ENCODE measurements at regions not wholly inside any gene's neighbourhood (a gene's known extent, or its start where the extent isn't known, plus 50 kb on each side); places are given as distances from the start of the nearest gene placed in this dataset.
A peak's percentile ranks its signal among the peaks of the same experiment; 100 is the strongest.
"Not testable (repeated sequence)": the region's sequence is repeated elsewhere in the genome, so short reads cannot be mapped to it uniquely, and the experiment has no call there.

GRCh38 chr2:2580841-2581240, 249.8 kb upstream of the MYT1L start:
- H3K4me1 Mint-ChIP-seq; H3K36me3 Mint-ChIP-seq (ENCODE audit: low read depth); DNase-seq; H3K9me3 Mint-ChIP-seq; H3K27ac Mint-ChIP-seq; CTCF ChIA-PET; POLR2A ChIA-PET; H3K27me3 Mint-ChIP-seq; H3K4me3 Mint-ChIP-seq: not testable (repeated sequence)

GRCh38 chr2:2580341-2580740, 249.3 kb upstream of the MYT1L start:
- CTCF ChIA-PET: no interaction called here
- no peaks in the 10 kb centered on the region for H3K36me3 Mint-ChIP-seq (ENCODE audit: low read depth)
- no peak for DNase-seq
- H3K27ac Mint-ChIP-seq: no peak overlapping the region
- H3K4me3 Mint-ChIP-seq: no peak overlapping the region
- POLR2A ChIA-PET: no interaction called here
- no peaks in the 10 kb centered on the region for H3K4me1 Mint-ChIP-seq
- H3K27me3 Mint-ChIP-seq: no peaks in the 10 kb centered on the region
- no peaks in the 10 kb centered on the region for H3K9me3 Mint-ChIP-seq

- POLR2A ChIA-PET: no interaction called here
- CTCF ChIA-PET: no interaction called here
These were observed 248.7 kb upstream of the MYT1L start for GRCh38 chr2:2579814-2580213.

GRCh38 chr2:2577407-2577831, 246.3 kb upstream of the MYT1L start:
- Mint-ChIP-seq H3K36me3 (ENCODE audit: low read depth) (no peaks in the 10 kb centered on the region), H3K27ac (no peak overlapping the region), H3K4me3 (no peak overlapping the region), H3K27me3 (no peaks in the 10 kb centered on the region), H3K9me3 (no peaks in the 10 kb centered on the region), H3K4me1 (no peaks in the 10 kb centered on the region)
- no peak for DNase-seq
- ChIA-PET POLR2A (no interaction called here), CTCF (no interaction called here)

More at GRCh38 chr2:2579814-2580213, 248.7 kb upstream of the MYT1L start:
- Mint-ChIP-seq H3K9me3 (no peaks in the 10 kb centered on the region), H3K4me3 (no peak overlapping the region), H3K4me1 (no peaks in the 10 kb centered on the region), H3K27me3 (no peaks in the 10 kb centered on the region), H3K27ac (no peak overlapping the region), H3K36me3 (ENCODE audit: low read depth) (no peaks in the 10 kb centered on the region)
- DNase-seq: no peak

DNA sequence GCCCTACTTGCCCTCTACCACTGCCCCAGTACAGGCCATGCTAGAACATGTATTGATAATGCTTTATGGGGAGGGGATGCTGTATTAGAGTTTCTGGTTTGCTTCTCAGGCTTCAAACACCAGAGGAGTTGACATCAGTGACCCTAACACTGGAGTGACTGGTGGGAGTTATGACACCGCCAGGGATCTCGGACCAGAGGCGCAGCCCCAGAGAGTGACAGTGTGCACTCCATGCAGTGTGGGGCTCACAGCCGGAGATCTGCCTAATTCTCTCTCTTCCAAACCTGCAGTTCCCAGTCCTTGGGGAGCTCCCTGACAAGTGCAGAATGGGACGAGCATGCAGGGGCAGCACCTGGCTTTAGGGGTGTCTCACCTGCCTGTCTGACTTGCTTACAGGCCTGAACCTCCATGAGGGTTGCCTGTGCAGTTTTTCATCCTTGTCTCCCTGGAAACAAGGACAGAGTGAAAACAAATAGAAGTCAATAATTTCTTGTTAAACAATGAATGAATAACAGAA, 244.9 kb upstream of the MYT1L start:
- Mint-ChIP-seq H3K36me3 (ENCODE audit: low read depth) (no peaks in the 10 kb centered on the region), H3K27ac (no peak overlapping the region), H3K4me1 (no peaks in the 10 kb centered on the region), H3K4me3 (no peak overlapping the region), H3K9me3 (no peaks in the 10 kb centered on the region), H3K27me3 (no peaks in the 10 kb centered on the region)
- ChIA-PET CTCF (no interaction called here), POLR2A (no interaction called here)
- DNase-seq: no peak

- H3K27ac Mint-ChIP-seq: no peak overlapping the region
- H3K9me3 Mint-ChIP-seq: no peaks in the 10 kb centered on the region
- ChIA-PET CTCF (no interaction called here), POLR2A (no interaction called here)
- H3K27me3 Mint-ChIP-seq: no peaks in the 10 kb centered on the region
- no peak overlapping the region for H3K4me3 Mint-ChIP-seq
- DNase-seq: no peak
- no peaks in the 10 kb centered on the region for H3K36me3 Mint-ChIP-seq (ENCODE audit: low read depth)
- no peaks in the 10 kb centered on the region for H3K4me1 Mint-ChIP-seq
These were observed 244.1 kb upstream of the MYT1L start for GRCh38 chr2:2575181-2575577.

DNA sequence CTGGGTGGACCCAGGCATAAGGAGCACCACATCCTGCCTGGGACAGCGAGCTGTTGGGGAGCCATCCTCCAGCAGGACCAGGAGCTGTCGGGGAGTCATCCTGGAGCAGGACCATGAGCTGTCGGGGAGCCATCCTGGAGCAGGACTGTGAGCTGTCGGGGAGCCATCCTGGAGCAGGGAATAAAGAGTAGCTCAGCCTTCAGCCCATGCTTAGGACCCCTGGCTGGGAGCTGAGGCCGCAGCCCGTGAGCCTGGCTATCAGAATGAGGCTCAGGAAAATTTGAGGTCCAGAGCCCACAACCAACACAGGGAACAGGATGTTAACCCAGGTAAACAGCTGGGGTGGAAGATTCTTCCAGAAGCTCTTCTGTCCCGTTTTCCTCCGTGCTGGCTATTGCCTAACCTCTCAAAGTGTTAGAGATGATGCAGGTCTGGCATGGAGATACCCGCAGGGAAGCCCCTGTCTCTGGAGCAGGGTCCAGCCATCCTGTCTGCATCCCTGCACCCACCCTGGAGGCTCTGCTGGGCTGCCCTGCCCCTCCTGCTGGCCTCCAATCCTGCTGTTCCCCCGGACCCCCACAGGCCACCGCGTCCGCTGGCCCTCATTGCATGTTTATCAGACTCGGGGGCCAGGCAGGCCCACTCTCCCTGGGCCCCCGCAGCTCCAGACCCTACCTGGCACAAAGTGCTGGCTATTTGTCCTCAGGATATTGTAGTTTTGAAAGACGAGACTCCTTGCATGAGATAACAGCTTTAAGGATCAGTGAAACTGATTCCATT, 243.5 kb upstream of the MYT1L start:
- H3K9me3 Mint-ChIP-seq: no peaks in the 10 kb centered on the region
- no peak overlapping the region for H3K4me3 Mint-ChIP-seq
- H3K4me1 Mint-ChIP-seq: no peaks in the 10 kb centered on the region
- H3K27me3 Mint-ChIP-seq: no peaks in the 10 kb centered on the region
- no peak overlapping the region for H3K27ac Mint-ChIP-seq
- POLR2A ChIA-PET: no interaction called here
- H3K36me3 Mint-ChIP-seq (ENCODE audit: low read depth): no peaks in the 10 kb centered on the region
- CTCF ChIA-PET: interaction anchor here (0.5 to 1.2 kb wide), 2 partner anchors 35 to 323 kb away, joined by 3 read pairs; no protein-coding TSS in a partner anchor
- DNase-seq: no peak

- peak; percentile 15 for DNase-seq
- Mint-ChIP-seq H3K27me3 (no peaks in the 10 kb centered on the region), H3K4me3 (no peak overlapping the region), H3K4me1 (no peaks in the 10 kb centered on the region), H3K9me3 (no peaks in the 10 kb centered on the region), H3K27ac (no peak overlapping the region), H3K36me3 (ENCODE audit: low read depth) (no peaks in the 10 kb centered on the region)
- ChIA-PET POLR2A (no interaction called here), CTCF (interaction anchor here (1.2 kb wide), 1 partner anchor 35 kb away, joined by 3 read pairs; no protein-coding TSS in a partner anchor)
These were observed 242.7 kb upstream of the MYT1L start for GRCh38 chr2:2573658-2574293.

DNA sequence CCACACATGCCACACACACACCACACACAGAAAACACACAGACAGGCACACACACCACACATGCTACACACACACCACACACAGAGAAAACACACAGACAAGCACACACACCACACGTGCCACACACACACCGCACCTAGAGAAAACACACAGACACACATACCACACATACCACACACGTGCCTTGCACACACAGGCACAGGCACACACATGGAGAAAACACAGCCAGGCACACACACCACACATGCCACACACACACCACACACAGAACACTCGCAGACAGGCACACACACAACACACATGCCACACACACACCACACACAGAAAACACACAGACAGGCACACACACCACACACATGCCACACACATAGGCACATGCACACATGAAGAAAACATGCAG, 242.1 kb upstream of the MYT1L start:
- CTCF ChIA-PET: no interaction called here
- Mint-ChIP-seq H3K27me3 (no peaks in the 10 kb centered on the region), H3K27ac (no peak overlapping the region), H3K4me3 (no peak overlapping the region), H3K36me3 (ENCODE audit: low read depth) (no peaks in the 10 kb centered on the region), H3K4me1 (no peaks in the 10 kb centered on the region), H3K9me3 (no peaks in the 10 kb centered on the region)
- no peak for DNase-seq
- POLR2A ChIA-PET: no interaction called here

GRCh38 chr2:2572393-2573204, 241.5 kb upstream of the MYT1L start:
- no peak for DNase-seq
- Mint-ChIP-seq H3K36me3 (ENCODE audit: low read depth) (no peaks in the 10 kb centered on the region), H3K27me3 (no peaks in the 10 kb centered on the region), H3K4me1 (no peaks in the 10 kb centered on the region), H3K27ac (no peak overlapping the region), H3K4me3 (no peak overlapping the region), H3K9me3 (no peaks in the 10 kb centered on the region)
- POLR2A ChIA-PET: no interaction called here
- CTCF ChIA-PET: no interaction called here

DNA sequence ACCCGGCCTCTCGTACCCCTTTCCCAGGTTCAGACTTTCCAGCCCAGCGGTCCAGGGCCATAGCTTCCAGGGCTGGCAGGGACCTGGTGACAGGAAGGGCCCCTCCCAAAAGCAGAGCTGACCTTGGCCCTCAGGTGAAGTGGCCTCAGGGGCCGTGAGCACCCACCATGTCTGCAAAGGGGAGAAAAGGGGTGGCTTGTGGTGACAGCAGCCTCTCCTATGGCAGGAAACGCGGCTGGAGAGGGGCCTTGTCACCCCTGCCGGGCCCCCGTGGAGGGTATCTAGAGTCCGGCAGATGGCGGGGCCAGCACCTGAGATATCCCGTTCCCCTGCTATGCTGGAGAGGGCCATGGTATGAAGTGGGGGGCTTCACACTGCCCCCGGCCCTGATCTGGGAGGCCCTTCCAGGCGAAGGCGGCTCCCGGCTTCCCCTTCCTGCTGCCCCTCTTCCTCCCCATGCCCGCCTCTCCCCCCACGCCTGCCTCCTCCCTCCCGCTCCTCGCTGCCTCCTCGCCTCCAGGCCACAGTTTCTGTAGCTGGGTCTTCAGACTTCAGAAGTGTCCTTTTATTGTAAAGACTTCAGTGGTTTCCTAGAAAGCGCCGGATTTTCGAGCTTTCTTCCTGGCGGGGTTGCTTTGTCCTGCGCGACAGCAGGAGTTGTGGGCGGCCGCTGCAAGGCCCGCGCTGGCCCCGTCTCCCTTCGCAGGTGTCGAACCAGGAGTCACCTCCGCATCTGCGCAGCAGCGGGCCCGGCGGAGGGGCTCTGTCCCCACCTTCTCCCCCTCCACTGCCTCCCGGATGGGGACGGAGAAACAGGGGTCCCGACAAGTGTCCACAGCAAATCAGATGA, 240.5 kb upstream of the MYT1L start:
- Mint-ChIP-seq H3K27ac (no peak overlapping the region), H3K36me3 (ENCODE audit: low read depth) (no peaks in the 10 kb centered on the region), H3K4me3 (no peak overlapping the region), H3K9me3 (no peaks in the 10 kb centered on the region), H3K27me3 (no peaks in the 10 kb centered on the region), H3K4me1 (no peaks in the 10 kb centered on the region)
- POLR2A ChIA-PET: no interaction called here
- DNase-seq: no peak
- CTCF ChIA-PET: no interaction called here

GRCh38 chr2:2570871-2571270, 239.8 kb upstream of the MYT1L start:
- no peak for DNase-seq
- CTCF ChIA-PET: no interaction called here
- no peak overlapping the region for H3K4me3 Mint-ChIP-seq

More at GRCh38 chr2:2570871-2571270, 239.8 kb upstream of the MYT1L start:
- Mint-ChIP-seq H3K9me3 (no peaks in the 10 kb centered on the region), H3K27me3 (no peaks in the 10 kb centered on the region), H3K27ac (no peak overlapping the region), H3K36me3 (ENCODE audit: low read depth) (no peaks in the 10 kb centered on the region), H3K4me1 (no peaks in the 10 kb centered on the region)
- POLR2A ChIA-PET: no interaction called here

Data from activated CD4-positive, alpha-beta T cell treated with anti-CD3 and anti-CD28 coated beads, Interleukin-2, amount 10 ng/mL, durations not matched to agents 7 days and 5 days (primary cell).